ENCODE measurements at regions not wholly inside any gene's neighbourhood (a gene's known extent, or its start where the extent isn't known, plus 50 kb on each side); places are given as distances from the start of the nearest gene placed in this dataset.
"Not testable (repeated sequence)": the region's sequence is repeated elsewhere in the genome, so short reads cannot be mapped to it uniquely, and the experiment has no call there.

DNA sequence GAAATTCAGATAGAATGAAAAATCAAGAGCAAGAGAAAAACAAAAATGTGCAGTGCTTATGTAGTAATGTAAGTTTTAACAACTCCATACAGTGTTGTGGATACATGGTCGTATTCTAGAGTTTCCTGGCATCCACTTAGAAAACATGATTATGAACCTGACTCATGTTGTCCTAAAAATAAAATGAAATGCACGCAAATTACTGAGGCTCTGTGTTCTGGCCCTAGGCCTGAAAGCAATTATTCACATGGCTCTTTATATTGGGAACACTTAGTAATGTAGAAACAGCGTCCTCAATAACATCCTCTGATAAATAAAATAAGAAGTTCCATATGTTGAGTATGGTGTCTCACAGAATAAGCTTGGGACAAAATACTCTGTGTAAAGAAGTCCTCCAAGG, 200.2 kb upstream of the SEMA3E start:
- no peak for DNase-seq (ENCODE audit: low read depth)
- Histone ChIP-seq H3K27me3 (ENCODE audit: control insufficient read depth, insufficient read depth, low read length) (no peaks in the 10 kb centered on the region), H3K36me3 (ENCODE audit: control insufficient read depth, insufficient read depth, low read length) (no peaks in the 10 kb centered on the region), H3K4me3 (ENCODE audit: low read depth, low read length) (no peak overlapping the region)
- TF ChIP-seq, protein P1, sequence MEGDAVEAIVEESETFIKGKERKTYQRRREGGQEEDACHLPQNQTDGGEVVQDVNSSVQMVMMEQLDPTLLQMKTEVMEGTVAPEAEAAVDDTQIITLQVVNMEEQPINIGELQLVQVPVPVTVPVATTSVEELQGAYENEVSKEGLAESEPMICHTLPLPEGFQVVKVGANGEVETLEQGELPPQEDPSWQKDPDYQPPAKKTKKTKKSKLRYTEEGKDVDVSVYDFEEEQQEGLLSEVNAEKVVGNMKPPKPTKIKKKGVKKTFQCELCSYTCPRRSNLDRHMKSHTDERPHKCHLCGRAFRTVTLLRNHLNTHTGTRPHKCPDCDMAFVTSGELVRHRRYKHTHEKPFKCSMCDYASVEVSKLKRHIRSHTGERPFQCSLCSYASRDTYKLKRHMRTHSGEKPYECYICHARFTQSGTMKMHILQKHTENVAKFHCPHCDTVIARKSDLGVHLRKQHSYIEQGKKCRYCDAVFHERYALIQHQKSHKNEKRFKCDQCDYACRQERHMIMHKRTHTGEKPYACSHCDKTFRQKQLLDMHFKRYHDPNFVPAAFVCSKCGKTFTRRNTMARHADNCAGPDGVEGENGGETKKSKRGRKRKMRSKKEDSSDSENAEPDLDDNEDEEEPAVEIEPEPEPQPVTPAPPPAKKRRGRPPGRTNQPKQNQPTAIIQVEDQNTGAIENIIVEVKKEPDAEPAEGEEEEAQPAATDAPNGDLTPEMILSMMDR (IDR thresholded peaks at IDR 0.05; ENCODE audit: insufficient read depth, low read length, poor library complexity, severe bottlenecking) = no peak

DNA sequence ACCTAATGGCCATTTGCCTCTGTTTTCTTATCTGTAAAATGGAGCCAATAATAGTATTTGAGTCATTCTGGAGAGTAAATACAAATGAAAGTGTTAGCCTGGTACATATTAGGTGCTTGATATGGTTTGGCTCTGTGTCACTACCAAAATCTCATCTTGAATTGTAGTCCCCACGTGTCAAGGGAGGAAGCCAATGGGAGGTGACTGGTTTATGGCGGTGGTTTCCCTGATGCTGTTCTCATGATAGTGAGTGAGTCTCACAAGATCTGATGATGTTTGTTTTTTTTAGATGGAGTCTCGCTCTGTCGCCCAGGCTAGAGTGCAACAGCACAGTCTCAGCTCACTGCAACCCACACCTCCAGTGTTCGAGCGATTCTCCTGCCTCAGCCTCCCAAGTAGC, 194.0 kb upstream of the SEMA3E start:
- Histone ChIP-seq H3K36me3 (ENCODE audit: control insufficient read depth, insufficient read depth, low read length) (no peaks in the 10 kb centered on the region), H3K27me3 (ENCODE audit: control insufficient read depth, insufficient read depth, low read length) (no peaks in the 10 kb centered on the region), H3K4me3 (ENCODE audit: low read depth, low read length) (no peak overlapping the region)
- DNase-seq (ENCODE audit: low read depth) = no peak
- TF ChIP-seq, protein P1 (IDR thresholded peaks at IDR 0.05; ENCODE audit: insufficient read depth, low read length, poor library complexity, severe bottlenecking) = no peak

DNA sequence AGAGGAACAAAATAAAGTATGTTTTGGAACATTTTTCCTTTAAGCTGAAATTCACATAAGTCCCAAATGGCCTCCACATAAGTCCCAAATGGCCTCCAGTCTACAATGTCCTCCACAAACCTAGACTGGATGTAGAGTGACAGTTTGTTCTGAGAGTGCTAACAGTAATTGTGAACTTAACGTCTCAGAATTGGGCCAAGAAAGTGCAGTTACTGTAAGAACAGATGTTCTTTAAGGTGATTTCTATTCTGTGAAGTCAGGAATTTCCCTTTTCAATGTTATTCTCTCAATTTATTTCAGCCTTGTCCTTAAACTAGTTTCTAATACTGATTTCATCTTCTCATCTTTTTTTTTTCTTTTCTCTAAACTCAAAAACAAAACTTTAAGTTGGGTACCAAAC, 188.7 kb upstream of the SEMA3E start:
- no peaks in the 10 kb centered on the region for H3K27me3 ChIP-seq (ENCODE audit: control insufficient read depth, insufficient read depth, low read length)
- DNase-seq (ENCODE audit: low read depth) = no peak
- H3K4me3 ChIP-seq (ENCODE audit: low read depth, low read length) = no peak overlapping the region
- no peaks in the 10 kb centered on the region for H3K36me3 ChIP-seq (ENCODE audit: control insufficient read depth, insufficient read depth, low read length)
- TF ChIP-seq, protein P1 (IDR thresholded peaks at IDR 0.05; ENCODE audit: insufficient read depth, low read length, poor library complexity, severe bottlenecking) = no peak

GRCh38 chr7:83836028-83836427, 187.1 kb upstream of the SEMA3E start:
- Histone ChIP-seq H3K36me3 (ENCODE audit: control insufficient read depth, insufficient read depth, low read length) (no peaks in the 10 kb centered on the region), H3K27me3 (ENCODE audit: control insufficient read depth, insufficient read depth, low read length) (no peaks in the 10 kb centered on the region), H3K4me3 (ENCODE audit: low read depth, low read length) (no peak overlapping the region)
- no peak for DNase-seq (ENCODE audit: low read depth)
- TF ChIP-seq, protein P1 (IDR thresholded peaks at IDR 0.05; ENCODE audit: insufficient read depth, low read length, poor library complexity, severe bottlenecking) = no peak

- H3K36me3 ChIP-seq (ENCODE audit: control insufficient read depth, insufficient read depth, low read length) = no peaks in the 10 kb centered on the region
- DNase-seq (ENCODE audit: low read depth) = no peak
- TF ChIP-seq, protein P1 (IDR thresholded peaks at IDR 0.05; ENCODE audit: insufficient read depth, low read length, poor library complexity, severe bottlenecking) = no peak
- H3K27me3 ChIP-seq (ENCODE audit: control insufficient read depth, insufficient read depth, low read length) = no peaks in the 10 kb centered on the region
- no peak overlapping the region for H3K4me3 ChIP-seq (ENCODE audit: low read depth, low read length)
Measured at GRCh38 chr7:83835424-83835823, 186.5 kb upstream of the SEMA3E start.

GRCh38 chr7:83833721-83834120, 184.8 kb upstream of the SEMA3E start:
- not testable (repeated sequence) for DNase-seq (ENCODE audit: low read depth); H3K36me3 ChIP-seq (ENCODE audit: control insufficient read depth, insufficient read depth, low read length); H3K27me3 ChIP-seq (ENCODE audit: control insufficient read depth, insufficient read depth, low read length); H3K4me3 ChIP-seq (ENCODE audit: low read depth, low read length)
